HG03469 (cell line): ENCODE measurements at regions not wholly inside any gene's neighbourhood (a gene's known extent, or its start where the extent isn't known, plus 50 kb on each side); places are given as distances from the start of the nearest gene placed in this dataset.
"Not testable (repeated sequence)": the region's sequence is repeated elsewhere in the genome, so short reads cannot be mapped to it uniquely, and the experiment has no call there.

Experiments used
- ATAC-seq: cut with Tn5 transposase; IDR thresholded peaks from one replicate; pipeline ENCODE4 v1.9.1; 2021; ENCODE audit warnings: mild to moderate bottlenecking, moderate library complexity, moderate number of reproducible peaks; ENCODE audit not compliant: unreplicated experiment

DNA sequence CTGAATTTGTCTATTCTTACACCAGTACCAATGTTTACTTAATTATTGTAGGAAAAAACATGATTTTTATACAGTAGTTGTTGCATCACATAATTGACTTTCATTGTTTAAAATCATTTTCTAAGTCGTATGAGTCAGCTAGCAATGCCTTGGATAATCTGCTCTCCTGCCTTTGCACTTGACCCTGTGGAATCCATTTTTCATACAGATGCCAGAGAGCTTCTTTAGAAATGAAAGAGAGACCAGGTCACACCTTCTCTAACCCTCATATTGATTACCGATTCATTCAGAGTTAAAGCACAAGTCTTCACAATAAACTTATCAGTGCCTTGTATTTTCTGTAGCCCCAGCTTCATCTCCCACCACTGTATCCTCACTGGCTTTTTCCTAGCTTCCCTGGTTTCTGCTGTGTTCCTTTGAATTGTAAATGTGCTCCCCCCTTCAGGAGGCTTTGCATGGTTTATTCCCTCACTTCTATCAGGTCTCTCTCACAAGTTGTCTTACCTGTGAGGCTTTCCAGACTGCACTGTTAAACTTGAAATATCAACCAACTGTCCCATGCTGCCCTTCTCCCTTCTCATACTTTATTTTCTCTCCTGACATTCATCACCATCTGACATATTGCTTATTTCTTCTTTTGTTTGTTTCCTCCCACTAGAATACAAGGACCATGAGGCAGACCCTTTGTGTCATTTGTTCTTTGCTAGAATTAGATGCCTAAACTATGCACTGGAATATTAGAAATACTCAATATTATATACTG is 662.0 kb upstream of the GBE1 start:
- ATAC-seq, result no peak

DNA sequence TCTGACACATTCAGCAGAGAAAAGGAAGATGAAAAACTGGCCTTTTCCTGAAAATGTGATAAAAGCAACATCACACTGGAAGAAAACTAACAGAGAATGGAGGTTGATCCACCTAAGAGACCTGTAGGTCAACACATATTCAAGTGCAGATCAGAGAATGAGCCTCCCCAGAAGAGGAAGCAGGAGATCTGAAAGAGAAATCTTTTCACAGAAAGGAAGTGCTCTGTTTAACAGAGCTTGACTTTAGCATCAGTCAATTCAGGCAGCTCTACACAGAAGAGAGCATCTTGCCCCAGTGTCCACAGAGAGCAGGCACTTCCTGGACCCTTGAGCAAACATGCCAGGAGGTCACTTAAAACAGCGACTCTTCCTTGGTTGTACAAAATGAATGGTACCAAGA is 655.4 kb upstream of the GBE1 start:
- no peak for ATAC-seq

DNA sequence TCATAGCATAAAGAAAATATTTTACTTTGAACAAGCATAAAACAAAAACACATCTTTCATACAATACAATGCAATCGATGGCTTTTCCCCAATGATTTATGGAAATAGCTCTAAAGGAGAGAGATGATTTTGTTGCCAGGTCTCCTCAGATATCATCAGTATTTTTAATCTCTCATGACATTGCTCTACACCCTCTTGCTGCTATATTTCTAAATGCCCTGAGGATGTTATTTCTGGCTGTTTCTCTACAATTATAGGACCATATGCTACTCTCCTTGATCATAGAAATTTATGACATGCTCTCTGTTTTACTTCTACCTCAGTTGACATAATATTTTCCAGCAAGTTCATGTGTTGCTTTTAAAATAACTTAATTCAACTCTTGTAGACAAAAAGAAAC is 654.9 kb upstream of the GBE1 start:
- no peak for ATAC-seq

DNA sequence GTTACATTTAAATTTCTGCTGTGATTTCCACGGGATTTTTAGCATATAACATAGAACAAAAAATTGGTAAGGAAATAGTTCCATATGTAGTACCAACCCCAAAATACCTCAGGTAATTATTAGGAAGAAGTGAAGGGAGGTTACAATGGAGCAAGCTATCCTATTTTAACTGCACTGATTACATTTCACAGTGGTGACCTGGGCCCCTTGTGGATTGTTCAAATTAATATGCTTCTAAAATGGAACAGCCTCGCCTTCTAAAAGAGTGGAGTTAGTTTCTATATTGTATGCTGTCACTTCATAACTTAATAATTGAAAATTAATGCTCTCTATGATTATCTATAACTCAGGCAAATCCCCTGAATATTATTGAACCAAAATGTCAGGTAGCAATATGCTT is 651.7 kb upstream of the GBE1 start:
- no peak for ATAC-seq

DNA sequence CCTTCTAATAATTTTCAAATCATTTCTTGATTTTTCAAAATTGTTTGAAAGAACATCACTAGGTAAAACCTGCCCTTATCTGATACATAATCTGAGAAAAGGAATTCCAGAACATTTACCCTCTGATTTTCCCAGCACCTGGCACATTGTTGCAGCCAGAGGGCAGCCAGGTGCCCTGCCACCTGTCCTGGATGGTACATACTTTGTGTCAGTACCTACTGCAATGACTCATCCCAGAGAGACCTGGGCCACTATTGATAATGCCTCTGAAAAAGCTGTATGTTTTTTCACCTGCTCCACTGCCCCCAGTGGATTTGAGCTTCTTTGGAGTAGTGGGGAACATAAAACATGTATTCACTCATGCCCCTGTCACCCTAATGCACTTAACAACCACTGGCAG is 648.9 kb upstream of the GBE1 start:
- no peak for ATAC-seq

DNA sequence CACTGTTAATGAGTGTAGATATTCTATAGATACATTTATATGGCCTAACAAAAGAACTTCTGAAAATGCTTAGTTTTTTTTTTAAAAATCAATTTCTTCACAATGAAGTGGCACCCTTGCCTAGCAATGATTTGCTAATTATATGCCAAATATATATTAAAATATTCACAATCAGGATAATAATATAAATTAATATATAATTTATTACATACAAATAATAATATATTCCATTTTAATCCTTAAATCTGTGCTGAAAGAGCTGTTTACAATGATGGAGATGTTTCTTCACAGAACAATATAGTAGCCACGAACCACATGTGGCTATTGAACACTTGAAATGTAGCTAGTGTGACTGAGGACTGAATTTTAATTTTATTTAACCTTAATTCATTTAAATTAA is 648.4 kb upstream of the GBE1 start:
- ATAC-seq, result no peak

DNA sequence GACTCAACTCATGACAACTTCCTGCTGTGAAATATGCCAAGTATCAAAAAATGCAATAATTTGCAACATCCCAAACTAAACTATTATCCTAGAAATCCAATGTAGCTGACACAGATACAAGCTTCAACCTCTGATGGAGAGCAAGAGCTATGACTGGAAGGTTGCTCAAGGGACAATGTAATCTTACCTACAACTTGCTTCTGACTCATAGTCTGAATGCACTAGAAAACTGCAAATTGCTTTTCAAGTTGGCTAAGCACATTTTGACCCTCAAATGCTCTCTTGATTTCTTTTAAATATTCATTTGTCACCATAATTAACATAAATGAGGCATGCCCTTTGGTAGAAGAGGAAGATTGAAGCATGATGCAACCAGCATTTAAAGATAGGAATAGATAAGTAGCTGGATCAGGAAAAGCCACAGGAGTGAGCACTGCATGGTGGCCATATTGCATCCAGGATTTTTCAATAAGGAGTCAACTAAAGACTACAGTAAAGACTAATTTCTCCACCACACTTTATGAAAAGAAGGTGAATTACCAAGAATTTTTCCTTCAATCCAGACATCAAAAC is 630.8 kb upstream of the GBE1 start:
- ATAC-seq, result no peak

DNA sequence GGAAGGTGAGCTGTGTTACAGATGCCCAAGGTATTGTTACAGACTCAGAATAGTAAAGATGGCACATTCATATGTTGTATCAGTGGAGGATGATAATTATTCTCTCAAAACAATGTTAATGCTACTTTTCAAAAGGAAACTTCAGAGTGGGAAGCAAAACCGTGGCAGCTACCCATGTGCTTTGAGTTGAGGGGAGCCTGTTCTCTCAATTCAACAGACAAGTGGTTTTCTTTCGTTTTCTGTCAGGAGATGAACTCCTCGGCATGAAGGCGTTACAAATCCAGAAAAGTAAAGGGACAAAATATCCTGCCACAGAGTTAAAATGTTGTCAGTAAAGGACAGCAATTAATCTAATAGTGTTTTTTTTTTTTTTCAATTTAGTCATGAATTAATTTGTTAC is 629.4 kb upstream of the GBE1 start:
- ATAC-seq, result no peak

DNA sequence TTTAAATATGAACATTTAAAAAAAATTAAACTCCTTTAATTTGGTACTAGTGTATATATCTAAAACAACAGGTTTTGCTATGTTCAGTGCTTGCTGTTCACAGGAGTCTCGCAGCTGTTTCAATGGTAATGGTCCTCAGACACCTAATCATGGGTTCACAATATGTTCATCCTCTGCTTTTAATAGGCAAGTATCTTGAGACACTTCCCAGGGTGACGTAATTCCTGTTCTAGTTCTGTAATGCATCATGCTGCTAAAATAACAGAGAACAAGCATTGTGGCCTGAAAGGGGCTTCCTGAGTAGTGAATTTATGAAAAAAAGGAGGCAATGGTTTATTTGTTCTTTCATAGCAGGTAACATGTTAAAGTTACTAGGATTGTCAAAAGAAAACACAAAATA is 625.2 kb upstream of the GBE1 start:
- ATAC-seq, result no peak

DNA sequence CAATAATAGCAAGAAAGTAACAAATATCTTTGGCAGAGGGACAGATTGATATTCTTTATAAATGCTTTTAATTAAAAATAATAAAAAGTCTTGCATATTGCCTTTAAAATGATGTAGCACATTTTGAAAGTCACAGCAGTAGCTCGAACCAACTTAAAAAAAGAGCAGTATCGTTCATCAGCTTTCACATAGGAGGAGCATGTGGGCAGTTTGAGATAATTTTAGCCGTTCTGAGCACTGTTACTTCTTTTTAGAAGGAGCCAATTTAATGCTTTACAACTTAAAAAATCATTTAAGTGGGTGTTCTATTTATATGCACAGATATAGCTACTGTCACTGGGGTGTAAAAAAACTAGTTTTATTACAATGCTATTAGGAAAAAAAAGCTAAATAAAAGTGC is 622.7 kb upstream of the GBE1 start:
- no peak for ATAC-seq

DNA sequence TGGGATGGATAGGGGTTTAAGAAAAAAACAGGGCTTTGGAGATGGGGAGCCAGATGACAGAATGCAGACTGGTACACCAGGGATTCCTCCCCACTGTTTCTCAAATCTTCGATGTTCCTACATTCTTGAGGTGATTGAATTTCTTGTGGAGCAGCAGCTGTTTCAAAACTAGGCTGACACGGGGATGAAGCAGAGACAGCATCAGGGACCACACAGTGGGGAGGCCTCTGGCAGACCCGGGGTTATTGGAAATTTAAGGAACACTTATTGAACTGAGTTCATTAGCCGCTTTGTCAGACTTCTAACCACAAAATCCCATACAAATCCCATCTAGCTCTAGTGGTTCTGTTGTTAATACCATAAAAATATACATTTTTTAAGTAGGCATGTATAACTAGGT is 621.4 kb upstream of the GBE1 start:
- ATAC-seq, result no peak

DNA sequence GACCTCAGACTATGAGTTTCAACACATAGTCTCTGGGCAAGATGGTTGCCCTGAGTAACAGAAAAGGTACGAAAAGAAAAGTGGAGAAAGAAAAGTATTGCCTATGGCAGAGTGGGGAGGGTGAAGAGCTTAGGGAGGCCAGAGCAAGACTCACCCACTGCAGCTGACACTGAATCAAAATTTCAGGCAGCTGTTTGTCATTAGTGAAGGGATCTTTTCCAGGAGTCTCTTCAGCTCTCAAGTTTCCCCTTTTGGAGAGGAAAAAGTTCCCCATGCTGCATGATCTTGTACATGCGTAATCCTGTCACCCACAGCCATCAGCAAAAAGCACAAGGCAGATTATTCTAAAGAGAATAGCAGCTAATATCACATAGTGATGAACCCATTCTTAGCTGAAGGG is 616.9 kb upstream of the GBE1 start:
- no peak for ATAC-seq

DNA sequence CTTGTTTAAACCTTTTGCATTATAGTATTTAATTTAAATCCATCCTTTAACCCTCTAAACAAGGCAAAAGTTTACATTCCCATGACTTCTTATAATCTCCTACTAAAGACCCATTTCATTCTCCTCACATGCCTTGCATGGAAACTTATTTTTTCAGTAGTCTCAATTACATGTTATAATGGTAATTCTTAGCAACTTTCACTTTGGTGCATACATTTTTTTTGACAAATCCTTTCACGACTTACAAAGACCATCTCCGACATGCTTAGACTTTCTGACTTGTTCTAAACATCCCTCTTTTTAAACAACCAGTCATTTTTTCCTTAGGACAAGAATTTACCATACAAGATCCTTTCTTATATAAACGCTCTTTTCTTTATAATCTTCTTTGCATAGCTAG is 615.4 kb upstream of the GBE1 start:
- no peak for ATAC-seq

DNA sequence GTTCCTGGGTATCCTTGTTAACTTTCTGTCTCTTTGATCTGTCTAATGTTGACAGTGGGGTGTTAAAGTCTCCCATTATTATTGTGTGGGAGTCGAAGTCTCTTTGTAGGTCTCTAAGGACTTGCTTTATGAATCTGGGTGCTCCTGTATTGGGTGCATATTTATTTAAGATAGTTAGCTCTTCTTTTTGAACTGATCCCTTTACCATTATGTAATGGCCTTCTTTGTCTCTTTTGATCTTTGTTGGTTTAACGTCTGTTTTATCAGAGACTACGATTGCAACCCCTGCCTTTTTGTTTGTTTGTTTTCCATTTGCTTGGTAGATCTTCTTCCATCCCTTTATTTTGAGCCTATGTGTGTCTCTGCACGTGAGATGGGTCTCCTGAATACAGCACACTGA is 612.4 kb upstream of the GBE1 start:
- ATAC-seq, result not testable (repeated sequence)

DNA sequence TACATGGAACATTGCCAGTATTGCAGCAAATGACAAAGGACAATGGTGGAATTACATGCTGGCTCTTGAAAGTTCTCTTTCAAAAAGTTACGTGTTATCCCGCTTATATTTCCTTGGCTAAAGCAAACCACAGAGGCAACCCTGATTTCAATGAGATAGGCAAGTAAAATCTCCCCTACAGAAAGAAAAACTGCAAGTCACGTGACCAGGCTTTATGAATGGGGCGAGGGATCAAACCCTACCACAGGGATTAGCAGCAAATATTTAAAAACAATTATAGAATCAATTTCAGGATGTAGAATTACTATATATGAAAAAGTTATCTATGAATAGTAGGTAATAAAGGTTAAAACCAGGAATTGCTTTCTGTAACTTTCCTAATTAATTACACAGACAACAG is 603.4 kb upstream of the GBE1 start:
- ATAC-seq, result no peak

DNA sequence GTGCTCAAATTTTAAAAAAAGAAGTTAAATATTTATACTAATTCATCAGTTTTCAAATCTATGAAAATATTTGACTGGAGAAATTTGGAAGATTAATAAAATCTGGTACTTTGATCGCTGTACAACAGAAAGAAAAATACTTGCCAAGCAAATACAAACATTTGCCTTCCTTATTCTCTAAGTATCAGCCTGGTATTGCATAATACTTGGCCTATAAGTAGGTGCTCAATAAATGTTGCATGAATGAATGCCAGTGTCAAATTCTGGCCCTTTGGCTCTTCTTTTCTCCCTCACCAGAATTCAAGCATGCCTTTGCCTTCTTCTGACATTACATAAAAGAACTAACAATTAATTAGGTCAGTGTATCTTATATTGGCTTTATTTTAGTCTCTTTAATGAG is 601.7 kb upstream of the GBE1 start:
- no peak for ATAC-seq

DNA sequence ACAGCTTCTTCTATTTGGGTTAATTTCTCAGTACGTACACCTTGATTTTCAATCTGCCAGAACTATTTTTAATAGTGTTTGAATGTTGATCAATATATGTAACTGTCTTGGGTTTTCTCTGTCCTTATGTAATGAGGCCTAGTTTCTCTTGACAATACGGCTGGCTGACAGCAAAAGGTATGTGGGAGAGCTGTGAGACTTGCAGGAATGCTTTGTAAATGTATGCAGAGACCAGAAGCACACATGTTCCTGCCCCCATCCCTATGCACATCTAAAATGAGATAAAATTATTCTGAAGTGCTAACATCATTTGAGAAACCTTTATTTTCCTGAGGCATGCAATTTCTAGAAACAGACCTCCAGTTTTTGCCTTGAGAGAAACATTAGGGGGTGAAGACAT is 593.8 kb upstream of the GBE1 start:
- no peak for ATAC-seq

DNA sequence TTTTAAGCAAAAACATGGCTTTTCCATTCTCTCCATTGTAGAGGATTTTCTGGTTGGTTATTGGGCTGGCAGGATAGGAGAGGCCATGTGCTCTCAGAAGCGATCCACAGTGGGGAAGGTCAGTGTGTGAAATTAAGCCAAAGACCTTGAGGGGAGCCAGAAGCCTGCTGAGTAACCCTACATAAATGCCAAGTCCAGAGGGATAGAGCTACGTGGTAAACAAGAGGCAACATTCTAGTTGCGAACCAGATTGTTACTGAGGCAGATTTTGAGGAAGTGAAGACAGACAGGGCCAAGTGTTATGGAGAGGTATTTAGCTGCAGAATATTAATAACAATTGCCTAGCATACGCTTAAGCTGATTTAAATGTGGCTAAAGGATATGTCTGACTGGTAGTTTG is 592.8 kb upstream of the GBE1 start:
- no peak for ATAC-seq

DNA sequence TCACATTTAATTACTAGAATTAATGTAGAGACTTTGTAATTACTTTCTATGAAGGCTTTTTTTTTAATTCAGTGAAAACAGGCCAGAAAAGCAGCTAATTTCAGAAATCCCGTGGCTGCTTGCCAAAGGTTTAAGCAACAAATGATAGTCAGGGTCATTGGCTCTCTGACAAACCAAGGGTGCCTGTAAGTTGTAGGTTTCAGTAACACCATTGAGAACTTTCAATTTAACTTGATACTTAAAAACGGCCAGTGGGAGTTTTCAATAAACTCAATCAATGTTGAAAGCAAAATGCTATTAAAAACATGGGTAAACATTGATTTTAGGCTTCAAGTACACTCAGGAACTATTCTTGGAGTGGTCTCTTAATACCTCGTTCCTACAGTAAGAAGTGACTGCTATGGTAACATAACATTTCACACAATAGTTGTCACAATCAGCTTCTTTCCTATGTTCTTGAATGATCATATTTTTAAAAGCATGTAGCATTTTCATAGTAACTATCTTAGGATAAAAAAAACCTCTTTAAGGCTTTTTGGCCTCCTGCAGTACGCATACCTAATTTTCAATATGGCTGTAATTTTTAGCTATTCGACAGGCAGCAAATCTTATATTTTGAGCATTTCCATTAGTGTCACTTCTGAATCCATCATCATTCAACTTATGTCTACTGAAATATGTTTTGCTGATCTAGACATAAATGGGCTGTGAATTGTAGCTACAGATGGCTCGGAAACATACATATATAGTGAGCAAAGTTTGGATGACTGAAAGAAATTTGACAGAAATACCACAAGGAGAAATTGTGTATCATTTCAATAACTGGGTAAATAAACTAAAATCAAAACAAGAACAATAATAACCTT is 592.1 kb upstream of the GBE1 start:
- ATAC-seq, result no peak

DNA sequence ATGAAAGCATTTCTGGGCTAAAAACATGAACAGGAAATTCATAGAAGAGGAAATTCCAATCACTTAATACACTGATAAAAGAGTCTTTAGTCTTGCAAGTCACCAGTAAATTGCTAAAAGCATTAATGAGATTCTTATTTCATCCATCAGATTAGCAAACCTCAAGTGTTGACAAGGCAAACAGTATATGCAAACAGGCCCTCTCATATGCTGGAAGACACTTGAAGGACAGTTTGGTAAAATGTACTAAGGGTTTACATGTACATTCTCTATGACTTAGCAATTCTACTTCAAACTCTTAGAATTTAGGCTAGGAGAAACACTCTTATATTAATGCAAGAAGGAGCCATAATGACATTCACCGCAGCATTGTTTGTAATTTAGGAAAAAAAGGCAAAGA is 586.1 kb upstream of the GBE1 start:
- no peak for ATAC-seq

DNA sequence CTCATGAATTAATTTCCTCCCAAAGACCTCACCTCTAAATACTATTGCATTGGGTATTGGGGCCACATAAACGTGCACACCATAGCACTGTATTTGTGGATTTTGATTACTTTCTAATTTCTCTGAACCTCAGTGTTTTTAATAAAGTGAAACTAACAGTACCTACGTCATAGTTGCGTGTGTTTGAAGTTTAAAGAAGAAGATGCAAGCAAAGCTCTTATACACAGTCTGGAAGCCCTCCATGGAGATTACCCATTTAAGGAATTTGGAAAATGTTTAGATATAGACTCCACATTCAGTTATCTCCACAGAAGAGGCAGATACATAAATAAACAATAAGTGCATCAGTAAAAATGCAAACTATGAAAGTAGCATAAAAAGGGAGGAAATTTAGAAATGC is 581.1 kb upstream of the GBE1 start:
- ATAC-seq, result no peak

DNA sequence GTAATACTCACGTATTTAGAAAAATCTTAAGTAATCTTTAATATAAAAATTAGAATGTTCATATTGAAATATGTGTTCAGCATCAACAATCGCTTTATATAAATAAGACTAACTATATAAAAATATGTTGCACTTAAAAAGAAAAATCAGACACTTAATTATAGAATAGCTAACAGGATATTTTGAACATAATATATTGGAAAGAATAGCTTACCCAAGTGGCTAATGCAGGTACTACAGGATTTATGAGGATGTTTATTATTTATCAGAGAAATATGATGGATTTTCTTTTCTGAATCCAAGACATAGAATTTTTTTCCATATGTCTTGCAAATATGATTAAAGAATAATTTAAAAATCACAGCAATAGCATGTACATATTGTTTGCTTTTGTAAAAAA is 567.9 kb upstream of the GBE1 start:
- ATAC-seq, result no peak
